Epidermal melanocyte (primary cell): ENCODE measurements at regions not wholly inside any gene's neighbourhood (a gene's known extent, or its start where the extent isn't known, plus 50 kb on each side); places are given as distances from the start of the nearest gene placed in this dataset.

Experiments used
- DNase-seq: peaks from one replicate; pipeline ENCODE4 v3.0.0; 2011; ENCODE audit warnings: low spot score; ENCODE audit not compliant: insufficient read length

GRCh38 chr17:72424505-72425117 lies 303.8 kb downstream of the SOX9 start:
- DNase-seq, result no peak

- DNase-seq, result no peak
These were observed 304.4 kb downstream of the SOX9 start for GRCh38 chr17:72425133-72425793.

GRCh38 chr17:72425794-72426168 lies 305.0 kb downstream of the SOX9 start:
- no peak for DNase-seq

- no peak for DNase-seq
These were observed 305.5 kb downstream of the SOX9 start for GRCh38 chr17:72426321-72426720.

- no peak for DNase-seq
These were observed 306.3 kb downstream of the SOX9 start for GRCh38 chr17:72426948-72427760.

- no peak for DNase-seq
These were observed 306.9 kb downstream of the SOX9 start for GRCh38 chr17:72427761-72428109.

GRCh38 chr17:72429066-72429638 lies 308.3 kb downstream of the SOX9 start:
- DNase-seq, result no peak

- DNase-seq, result no peak
These were observed 310.0 kb downstream of the SOX9 start for GRCh38 chr17:72430611-72431432.

GRCh38 chr17:72432143-72432621 lies 311.4 kb downstream of the SOX9 start:
- no peak for DNase-seq

- no peak for DNase-seq
These were observed 312.1 kb downstream of the SOX9 start for GRCh38 chr17:72432881-72433280.

GRCh38 chr17:72433797-72434196 lies 313.0 kb downstream of the SOX9 start:
- DNase-seq, result no peak

- DNase-seq, result no peak
These were observed 313.8 kb downstream of the SOX9 start for GRCh38 chr17:72434581-72434980.

- DNase-seq, result no peak
These were observed 314.3 kb downstream of the SOX9 start for GRCh38 chr17:72434991-72435618.

GRCh38 chr17:72438783-72439182 lies 318.0 kb downstream of the SOX9 start:
- DNase-seq, result no peak

GRCh38 chr17:72439893-72440502 lies 319.2 kb downstream of the SOX9 start:
- no peak for DNase-seq

- no peak for DNase-seq
These were observed 320.1 kb downstream of the SOX9 start for GRCh38 chr17:72440961-72441360.

GRCh38 chr17:72441909-72442308 lies 321.1 kb downstream of the SOX9 start:
- DNase-seq, result no peak

GRCh38 chr17:72444517-72445054 lies 323.8 kb downstream of the SOX9 start:
- DNase-seq, result no peak

GRCh38 chr17:72445055-72445991 lies 324.5 kb downstream of the SOX9 start:
- DNase-seq, result no peak
